ENCODE measurements at regions not wholly inside any gene's neighbourhood (a gene's known extent, or its start where the extent isn't known, plus 50 kb on each side); places are given as distances from the start of the nearest gene placed in this dataset.

- no peaks in the 10 kb centered on the region for H3K9me3 Mint-ChIP-seq
- no peaks in the 10 kb centered on the region for H3K9me3 ChIP-seq (ENCODE audit: low read depth)
- peaks cover 20% of the 10 kb centered on the region for H3K4me1 ChIP-seq
- H2AFZ ChIP-seq (replicated peaks) = no peak overlapping the region
- no peaks in the 10 kb centered on the region for H3K27me3 Mint-ChIP-seq (ENCODE audit: insufficient read depth, low read depth)
- H4K20me1 ChIP-seq (ENCODE audit: low read depth) = peaks cover 96% of the 10 kb centered on the region
- H3K4me1 Mint-ChIP-seq = peaks cover 16% of the 10 kb centered on the region
- no peak overlapping the region for H3K27ac ChIP-seq
- no peak overlapping the region for H3K4me2 ChIP-seq
- H3K79me2 ChIP-seq (ENCODE audit: low read depth) = peaks cover 97% of the 10 kb centered on the region
- H3F3A ChIP-seq (ENCODE audit: low read depth) = no peaks in the 10 kb centered on the region
- H3K27me3 ChIP-seq = no peaks in the 10 kb centered on the region
- H3K36me3 Mint-ChIP-seq = peaks cover 7% of the 10 kb centered on the region
- no peak for DNase-seq (ENCODE audit: low spot score)
- no peak overlapping the region for H3K4me3 ChIP-seq
- H3K27ac Mint-ChIP-seq = no peak overlapping the region
- no peak overlapping the region for H3K4me3 Mint-ChIP-seq
- no peaks in the 10 kb centered on the region for H3K36me3 ChIP-seq
- TF ChIP-seq CTCF (IDR thresholded peaks at IDR 0.05) (no peak), EZH2 (IDR thresholded peaks at IDR 0.05) (no peak), EZH2phosphoT487 (IDR thresholded peaks at IDR 0.05) (no peak)
- H3K9ac ChIP-seq = no peak overlapping the region
Observed at GRCh38 chr3:72432246-72432645, 416.0 kb downstream of the SHQ1 start.

- Mint-ChIP-seq H3K4me3 (no peak overlapping the region), H3K36me3 (peaks cover 7% of the 10 kb centered on the region), H3K9me3 (peaks cover 1% of the 10 kb centered on the region), H3K4me1 (peaks cover 34% of the 10 kb centered on the region), H3K27me3 (ENCODE audit: insufficient read depth, low read depth) (no peaks in the 10 kb centered on the region), H3K27ac (peak overlapping the region; percentile 35)
- Histone ChIP-seq H3K27me3 (no peaks in the 10 kb centered on the region), H3K4me3 (no peak overlapping the region), H3F3A (ENCODE audit: low read depth) (no peaks in the 10 kb centered on the region), H2AFZ (replicated peaks) (no peak overlapping the region), H3K9ac (no peak overlapping the region), H3K9me3 (ENCODE audit: low read depth) (no peaks in the 10 kb centered on the region), H3K36me3 (no peaks in the 10 kb centered on the region), H3K4me1 (peaks cover 35% of the 10 kb centered on the region), H4K20me1 (ENCODE audit: low read depth) (peaks cover 96% of the 10 kb centered on the region), H3K79me2 (ENCODE audit: low read depth) (peaks cover 97% of the 10 kb centered on the region), H3K4me2 (no peak overlapping the region), H3K27ac (no peak overlapping the region)
- TF ChIP-seq EZH2 (IDR thresholded peaks at IDR 0.05) (no peak), EZH2phosphoT487 (IDR thresholded peaks at IDR 0.05) (no peak), CTCF (IDR thresholded peaks at IDR 0.05) (no peak)
- no peak for DNase-seq (ENCODE audit: low spot score)
Observed at GRCh38 chr3:72429589-72430353, 418.5 kb downstream of the SHQ1 start.

GRCh38 chr3:72428803-72429202, 419.4 kb downstream of the SHQ1 start:
- Histone ChIP-seq H3K9ac (no peak overlapping the region), H3F3A (ENCODE audit: low read depth) (no peaks in the 10 kb centered on the region), H3K4me1 (peaks cover 35% of the 10 kb centered on the region), H3K4me2 (no peak overlapping the region), H3K4me3 (no peak overlapping the region), H3K27ac (no peak overlapping the region), H3K9me3 (ENCODE audit: low read depth) (no peaks in the 10 kb centered on the region), H3K79me2 (ENCODE audit: low read depth) (peaks cover 97% of the 10 kb centered on the region), H3K27me3 (no peaks in the 10 kb centered on the region), H2AFZ (replicated peaks) (no peak overlapping the region), H3K36me3 (no peaks in the 10 kb centered on the region), H4K20me1 (ENCODE audit: low read depth) (peaks cover 92% of the 10 kb centered on the region)
- H3K9me3 Mint-ChIP-seq = peaks cover 4% of the 10 kb centered on the region
- H3K4me1 Mint-ChIP-seq = peaks cover 34% of the 10 kb centered on the region
- H3K36me3 Mint-ChIP-seq = peaks cover 3% of the 10 kb centered on the region
- no peak for TF ChIP-seq CTCF (IDR thresholded peaks at IDR 0.05)
- TF ChIP-seq EZH2phosphoT487 (IDR thresholded peaks at IDR 0.05) = no peak
- no peak for TF ChIP-seq EZH2 (IDR thresholded peaks at IDR 0.05)
- H3K27me3 Mint-ChIP-seq (ENCODE audit: insufficient read depth, low read depth) = no peaks in the 10 kb centered on the region
- H3K4me3 Mint-ChIP-seq = no peak overlapping the region
- no peak overlapping the region for H3K27ac Mint-ChIP-seq
- DNase-seq (ENCODE audit: low spot score) = no peak
